ENCODE measurements at regions not wholly inside any gene's neighbourhood (a gene's known extent, or its start where the extent isn't known, plus 50 kb on each side); places are given as distances from the start of the nearest gene placed in this dataset.

- no peak for DNase-seq
- Histone ChIP-seq H3K9me3 (no peaks in the 10 kb centered on the region), H3K27ac (no peak overlapping the region), H3K36me3 (no peaks in the 10 kb centered on the region), H3K4me1 (no peaks in the 10 kb centered on the region), H3K27me3 (no peaks in the 10 kb centered on the region), H3K4me3 (no peak overlapping the region)
- no peak for ATAC-seq
- intact Hi-C loops (cut with DNase I), result no loop called here
- TF ChIP-seq CTCF (IDR thresholded peaks at IDR 0.05), result no peak
Observed at GRCh38 chr4:60799214-60799613, 400.9 kb upstream of the ADGRL3 start.

GRCh38 chr4:60800701-60801100, 399.4 kb upstream of the ADGRL3 start:
- H3K4me3 ChIP-seq, result no peak overlapping the region
- ATAC-seq, result no peak
- no peaks in the 10 kb centered on the region for H3K27me3 ChIP-seq
- H3K4me1 ChIP-seq, result no peaks in the 10 kb centered on the region
- intact Hi-C loops (cut with DNase I), result no loop called here
- no peak for DNase-seq
- TF ChIP-seq CTCF (IDR thresholded peaks at IDR 0.05), result no peak
- H3K27ac ChIP-seq, result no peak overlapping the region
- no peaks in the 10 kb centered on the region for H3K36me3 ChIP-seq
- H3K9me3 ChIP-seq, result no peaks in the 10 kb centered on the region

GRCh38 chr4:60805500-60806313, 394.4 kb upstream of the ADGRL3 start:
- Histone ChIP-seq H3K27ac (no peak overlapping the region), H3K27me3 (no peaks in the 10 kb centered on the region), H3K9me3 (no peaks in the 10 kb centered on the region), H3K4me1 (no peaks in the 10 kb centered on the region), H3K36me3 (no peaks in the 10 kb centered on the region), H3K4me3 (no peak overlapping the region)
- DNase-seq (no peak), ATAC-seq (peak; percentile 59)
- intact Hi-C loops (cut with DNase I), result no loop called here
- TF ChIP-seq CTCF (IDR thresholded peaks at IDR 0.05), result peak; percentile 48

GRCh38 chr4:60808726-60809485, 391.2 kb upstream of the ADGRL3 start:
- no peaks in the 10 kb centered on the region for H3K9me3 ChIP-seq
- H3K4me1 ChIP-seq, result no peaks in the 10 kb centered on the region
- DNase-seq, result no peak
- no peaks in the 10 kb centered on the region for H3K27me3 ChIP-seq
- intact Hi-C loops (cut with DNase I), result no loop called here
- no peak for TF ChIP-seq CTCF (IDR thresholded peaks at IDR 0.05)
- no peak overlapping the region for H3K27ac ChIP-seq
- H3K4me3 ChIP-seq, result no peak overlapping the region
- ATAC-seq, result no peak
- H3K36me3 ChIP-seq, result no peaks in the 10 kb centered on the region

- H3K27me3 ChIP-seq, result no peaks in the 10 kb centered on the region
- H3K36me3 ChIP-seq, result no peaks in the 10 kb centered on the region
- no peak for TF ChIP-seq CTCF (IDR thresholded peaks at IDR 0.05)
- ATAC-seq (no peak), DNase-seq (no peak)
- H3K4me3 ChIP-seq, result no peak overlapping the region
- H3K4me1 ChIP-seq, result no peaks in the 10 kb centered on the region
- H3K27ac ChIP-seq, result no peak overlapping the region
- no peaks in the 10 kb centered on the region for H3K9me3 ChIP-seq
- intact Hi-C loops (cut with DNase I), result no loop called here
Observed at GRCh38 chr4:60809486-60809800, 390.7 kb upstream of the ADGRL3 start.
